Muscle layer of duodenum (tissue), 2 donors: ENCODE measurements at regions not wholly inside any gene's neighbourhood (a gene's known extent, or its start where the extent isn't known, plus 50 kb on each side); places are given as distances from the start of the nearest gene placed in this dataset.

Experiments
- H3K27ac ChIP-seq: one replicate; pipeline ENCODE4 v1.7.0; 2013; ENCODE audit warnings: mild to moderate bottlenecking, low read length
- H3K27me3 ChIP-seq: one replicate; pipeline ENCODE4 v1.7.0; 2013; ENCODE audit warnings: low read depth, mild to moderate bottlenecking, control low read depth, low read length
- H3K36me3 ChIP-seq, 2 donors: one replicate each; pipeline ENCODE4 v1.7.0; 2013; ENCODE audit warnings: low read length in 2 of 2, control low read depth in 1 of 2, mild to moderate bottlenecking in 1 of 2; ENCODE audit not compliant: insufficient read depth in 2 of 2, control insufficient read depth in 1 of 2
- H3K4me1 ChIP-seq, 2 donors: one replicate each; pipeline ENCODE4 v1.7.0; 2013; ENCODE audit warnings: low read length in 2 of 2, mild to moderate bottlenecking in 2 of 2, control low read depth in 1 of 2, moderate library complexity in 1 of 2; ENCODE audit not compliant: insufficient read depth in 2 of 2, control insufficient read depth in 1 of 2
- H3K4me3 ChIP-seq, 2 donors: one replicate each; pipeline ENCODE4 v1.7.0; 2013; ENCODE audit warnings: low read length in 2 of 2, low read depth in 1 of 2, mild to moderate bottlenecking in 1 of 2
- H3K9me3 ChIP-seq, 2 donors: one replicate each; pipeline ENCODE4 v1.7.0; 2013; ENCODE audit warnings: low read length in 2 of 2, control low read depth in 1 of 2, mild to moderate bottlenecking in 1 of 2; ENCODE audit not compliant: control insufficient read depth in 1 of 2
- donor health status: healthy.

GRCh38 chr1:188514917-188515316 is 1686.2 kb downstream of the PLA2G4A start:
- no peak overlapping the region for H3K4me3 ChIP-seq
- H3K27ac ChIP-seq: no peak overlapping the region
- H3K9me3 ChIP-seq: peaks cover 0 to 2% of the 10 kb centered on the region in 2 donors
- H3K36me3 ChIP-seq: no peaks in the 10 kb centered on the region
- no peaks in the 10 kb centered on the region for H3K4me1 ChIP-seq
- H3K27me3 ChIP-seq: no peaks in the 10 kb centered on the region

- Histone ChIP-seq H3K9me3 (no peaks in the 10 kb centered on the region), H3K27ac (no peak overlapping the region), H3K36me3 (no peaks in the 10 kb centered on the region), H3K27me3 (no peaks in the 10 kb centered on the region), H3K4me3 (no peak overlapping the region), H3K4me1 (no peaks in the 10 kb centered on the region)
Measured at GRCh38 chr1:188517139-188517538, 1688.4 kb downstream of the PLA2G4A start.

GRCh38 chr1:188551176-188551575 is 1722.4 kb downstream of the PLA2G4A start:
- Histone ChIP-seq H3K4me1 (no peaks in the 10 kb centered on the region), H3K4me3 (no peak overlapping the region), H3K27ac (no peak overlapping the region), H3K27me3 (no peaks in the 10 kb centered on the region), H3K9me3 (no peaks in the 10 kb centered on the region), H3K36me3 (no peaks in the 10 kb centered on the region)

- H3K36me3 ChIP-seq: no peaks in the 10 kb centered on the region
- no peaks in the 10 kb centered on the region for H3K27me3 ChIP-seq
- no peaks in the 10 kb centered on the region for H3K9me3 ChIP-seq
- H3K27ac ChIP-seq: no peak overlapping the region
- H3K4me3 ChIP-seq: no peak overlapping the region
- H3K4me1 ChIP-seq: no peaks in the 10 kb centered on the region
Measured at GRCh38 chr1:188557053-188557452, 1728.3 kb downstream of the PLA2G4A start.

GRCh38 chr1:188582911-188583532 is 1754.3 kb downstream of the PLA2G4A start:
- Histone ChIP-seq H3K4me1 (no peaks in the 10 kb centered on the region), H3K27ac (no peak overlapping the region), H3K36me3 (no peaks in the 10 kb centered on the region), H3K4me3 (no peak overlapping the region), H3K9me3 (no peaks in the 10 kb centered on the region), H3K27me3 (no peaks in the 10 kb centered on the region)

- Histone ChIP-seq H3K4me1 (no peaks in the 10 kb centered on the region), H3K36me3 (no peaks in the 10 kb centered on the region), H3K27me3 (no peaks in the 10 kb centered on the region), H3K27ac (no peak overlapping the region), H3K9me3 (no peaks in the 10 kb centered on the region), H3K4me3 (no peak overlapping the region)
Measured at GRCh38 chr1:188584119-188584518, 1755.4 kb downstream of the PLA2G4A start.

GRCh38 chr1:188590641-188591040 is 1761.9 kb downstream of the PLA2G4A start:
- no peaks in the 10 kb centered on the region for H3K4me1 ChIP-seq
- no peak overlapping the region for H3K4me3 ChIP-seq
- no peak overlapping the region for H3K27ac ChIP-seq
- H3K9me3 ChIP-seq: no peaks in the 10 kb centered on the region
- H3K36me3 ChIP-seq: no peaks in the 10 kb centered on the region
- H3K27me3 ChIP-seq: no peaks in the 10 kb centered on the region

GRCh38 chr1:188594542-188595235 is 1765.9 kb downstream of the PLA2G4A start:
- no peak overlapping the region for H3K4me3 ChIP-seq

GRCh38 chr1:188599313-188599712 is 1770.6 kb downstream of the PLA2G4A start:
- Histone ChIP-seq H3K36me3 (no peaks in the 10 kb centered on the region), H3K27me3 (no peaks in the 10 kb centered on the region), H3K27ac (no peak overlapping the region), H3K4me3 (no peak overlapping the region), H3K9me3 (no peaks in the 10 kb centered on the region), H3K4me1 (no peaks in the 10 kb centered on the region)

More at GRCh38 chr1:188594542-188595235, 1765.9 kb downstream of the PLA2G4A start:
- Histone ChIP-seq H3K27me3 (no peaks in the 10 kb centered on the region), H3K27ac (no peak overlapping the region), H3K4me1 (no peaks in the 10 kb centered on the region), H3K36me3 (no peaks in the 10 kb centered on the region), H3K9me3 (no peaks in the 10 kb centered on the region)

- Histone ChIP-seq H3K36me3 (no peaks in the 10 kb centered on the region), H3K27ac (no peak overlapping the region), H3K4me1 (no peaks in the 10 kb centered on the region), H3K9me3 (peaks cover 0 to 13% of the 10 kb centered on the region in 2 donors), H3K27me3 (no peaks in the 10 kb centered on the region), H3K4me3 (no peak overlapping the region)
Measured at GRCh38 chr1:188611432-188611831, 1782.7 kb downstream of the PLA2G4A start.

GRCh38 chr1:188615321-188615720 is 1786.6 kb downstream of the PLA2G4A start:
- no peak overlapping the region for H3K27ac ChIP-seq
- no peaks in the 10 kb centered on the region for H3K4me1 ChIP-seq
- no peak overlapping the region for H3K4me3 ChIP-seq
- H3K27me3 ChIP-seq: no peaks in the 10 kb centered on the region
- H3K9me3 ChIP-seq: peaks cover 0 to 3% of the 10 kb centered on the region in 2 donors
- H3K36me3 ChIP-seq: no peaks in the 10 kb centered on the region

- H3K9me3 ChIP-seq: no peaks in the 10 kb centered on the region
- H3K4me3 ChIP-seq: no peak overlapping the region
- H3K36me3 ChIP-seq: no peaks in the 10 kb centered on the region
- no peak overlapping the region for H3K27ac ChIP-seq
- H3K4me1 ChIP-seq: no peaks in the 10 kb centered on the region
- H3K27me3 ChIP-seq: no peaks in the 10 kb centered on the region
Measured at GRCh38 chr1:188620236-188620635, 1791.5 kb downstream of the PLA2G4A start.
